ENCODE measurements at regions not wholly inside any gene's neighbourhood (a gene's known extent, or its start where the extent isn't known, plus 50 kb on each side); places are given as distances from the start of the nearest gene placed in this dataset.

- no peak overlapping the region for H3K27ac ChIP-seq (ENCODE audit: low read length)
- no peaks in the 10 kb centered on the region for H3K4me1 ChIP-seq (ENCODE audit: low read length)
- peaks cover 15% of the 10 kb centered on the region; the same call in 1 of the 2 replicates for H3K27me3 ChIP-seq (ENCODE audit: low read depth, low read length)
- H2AFZ ChIP-seq (ENCODE audit: low read depth, low read length), result no peak overlapping the region
- peak; percentile 95 for TF ChIP-seq CTCF (IDR thresholded peaks at IDR 0.05; ENCODE audit: low read depth, low read length)
- no peak for TF ChIP-seq EZH2phosphoT487 (IDR thresholded peaks at IDR 0.05; ENCODE audit: low read depth)
- H3K79me2 ChIP-seq (ENCODE audit: low read length), result no peaks in the 10 kb centered on the region
- H3K4me2 ChIP-seq (ENCODE audit: low read length), result peak overlapping the region; percentile 28; the same call in 1 of the 2 replicates
- H3K9ac ChIP-seq (ENCODE audit: low read length), result no peak overlapping the region
- H4K20me1 ChIP-seq (ENCODE audit: insufficient read depth, low read length), result no peaks in the 10 kb centered on the region
- no peaks in the 10 kb centered on the region for H3K36me3 ChIP-seq (replicated peaks; ENCODE audit: low read depth, low read length)
- H3K4me3 ChIP-seq (ENCODE audit: low read length), result no peak overlapping the region
- H3K9me3 ChIP-seq (ENCODE audit: insufficient read depth, low read length), result no peaks in the 10 kb centered on the region
These were observed 226.8 kb upstream of the IGF1R start for GRCh38 chr15:98421419-98422129.

- no peak overlapping the region for H3K9ac ChIP-seq (ENCODE audit: low read length)
- no peaks in the 10 kb centered on the region for H3K36me3 ChIP-seq (replicated peaks; ENCODE audit: low read depth, low read length)
- no peak for TF ChIP-seq EZH2phosphoT487 (IDR thresholded peaks at IDR 0.05; ENCODE audit: low read depth)
- no peak for TF ChIP-seq CTCF (IDR thresholded peaks at IDR 0.05; ENCODE audit: low read depth, low read length)
- H3K79me2 ChIP-seq (ENCODE audit: low read length), result no peaks in the 10 kb centered on the region
- H3K4me2 ChIP-seq (ENCODE audit: low read length), result no peak overlapping the region
- H3K9me3 ChIP-seq (ENCODE audit: insufficient read depth, low read length), result no peaks in the 10 kb centered on the region
- peaks cover 15% of the 10 kb centered on the region; the same call in 1 of the 2 replicates for H3K27me3 ChIP-seq (ENCODE audit: low read depth, low read length)
- no peaks in the 10 kb centered on the region for H4K20me1 ChIP-seq (ENCODE audit: insufficient read depth, low read length)
- H3K4me1 ChIP-seq (ENCODE audit: low read length), result no peaks in the 10 kb centered on the region
- no peak overlapping the region for H3K27ac ChIP-seq (ENCODE audit: low read length)
- H2AFZ ChIP-seq (ENCODE audit: low read depth, low read length), result no peak overlapping the region
- H3K4me3 ChIP-seq (ENCODE audit: low read length), result no peak overlapping the region
These were observed 226.2 kb upstream of the IGF1R start for GRCh38 chr15:98422130-98422478.

DNA sequence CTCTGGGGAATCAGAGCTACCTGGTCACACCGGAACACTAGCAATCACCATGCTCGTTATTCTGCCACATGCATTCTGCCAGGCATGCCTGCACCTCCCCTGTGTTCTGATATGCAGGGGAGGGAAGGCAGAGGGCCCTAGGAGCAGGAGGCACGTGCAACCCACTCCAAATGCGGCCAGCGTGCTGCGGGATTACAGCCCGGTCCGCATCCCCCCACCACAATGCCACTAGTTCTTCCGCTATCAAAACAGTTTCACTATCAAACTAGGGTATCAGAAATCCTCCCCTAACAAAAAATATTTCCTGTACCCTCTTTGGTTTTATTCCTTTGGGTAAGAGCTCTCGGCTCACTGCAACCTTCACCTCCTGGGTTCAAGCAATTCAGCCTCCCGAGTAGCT is 223.2 kb upstream of the IGF1R start:
- Histone ChIP-seq H2AFZ (ENCODE audit: low read depth, low read length) (no peak overlapping the region), H4K20me1 (ENCODE audit: insufficient read depth, low read length) (no peaks in the 10 kb centered on the region), H3K27me3 (ENCODE audit: low read depth, low read length) (0 out of 2 replicates have a peak, but pooled peaks cover 6% of the 10 kb centered on the region), H3K4me2 (ENCODE audit: low read length) (no peak overlapping the region), H3K36me3 (replicated peaks; ENCODE audit: low read depth, low read length) (no peaks in the 10 kb centered on the region), H3K79me2 (ENCODE audit: low read length) (no peaks in the 10 kb centered on the region), H3K9me3 (ENCODE audit: insufficient read depth, low read length) (no peaks in the 10 kb centered on the region), H3K4me1 (ENCODE audit: low read length) (no peaks in the 10 kb centered on the region), H3K9ac (ENCODE audit: low read length) (no peak overlapping the region), H3K4me3 (ENCODE audit: low read length) (no peak overlapping the region), H3K27ac (ENCODE audit: low read length) (no peak overlapping the region)
- TF ChIP-seq CTCF (IDR thresholded peaks at IDR 0.05; ENCODE audit: low read depth, low read length) (no peak), EZH2phosphoT487 (IDR thresholded peaks at IDR 0.05; ENCODE audit: low read depth) (no peak)

DNA sequence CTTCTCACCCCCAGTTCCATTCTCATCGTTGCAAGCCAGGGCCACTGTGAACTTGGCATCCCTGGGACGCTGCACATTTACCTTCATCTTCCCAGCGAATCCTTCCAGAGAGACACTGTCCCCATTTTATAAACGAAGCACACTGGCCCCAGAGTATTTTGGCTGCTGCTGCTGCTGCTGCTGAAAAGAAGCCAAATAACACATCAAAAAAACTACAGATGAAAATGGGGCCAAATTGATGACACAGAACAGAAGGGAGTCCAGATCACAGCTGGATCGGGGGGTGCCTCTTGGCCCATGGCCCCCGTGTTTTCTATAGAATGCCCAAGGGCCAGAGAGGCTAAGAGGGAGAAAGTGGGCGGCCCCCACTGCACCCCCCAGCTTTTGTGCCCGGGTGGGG is 221.0 kb upstream of the IGF1R start:
- Histone ChIP-seq H3K27me3 (ENCODE audit: low read depth, low read length) (0 out of 2 replicates have a peak, but pooled peaks cover 4% of the 10 kb centered on the region), H3K27ac (ENCODE audit: low read length) (no peak overlapping the region), H3K79me2 (ENCODE audit: low read length) (no peaks in the 10 kb centered on the region), H3K9ac (ENCODE audit: low read length) (no peak overlapping the region), H3K4me3 (ENCODE audit: low read length) (no peak overlapping the region), H3K4me1 (ENCODE audit: low read length) (no peaks in the 10 kb centered on the region), H3K9me3 (ENCODE audit: insufficient read depth, low read length) (no peaks in the 10 kb centered on the region), H3K36me3 (replicated peaks; ENCODE audit: low read depth, low read length) (no peaks in the 10 kb centered on the region), H2AFZ (ENCODE audit: low read depth, low read length) (no peak overlapping the region), H3K4me2 (ENCODE audit: low read length) (no peak overlapping the region), H4K20me1 (ENCODE audit: insufficient read depth, low read length) (no peaks in the 10 kb centered on the region)
- TF ChIP-seq EZH2phosphoT487 (IDR thresholded peaks at IDR 0.05; ENCODE audit: low read depth) (no peak), CTCF (IDR thresholded peaks at IDR 0.05; ENCODE audit: low read depth, low read length) (no peak)

All from OCI-LY3 (cell line).